Suprapubic skin (tissue), 4 donors: ENCODE measurements at regions not wholly inside any gene's neighbourhood (a gene's known extent, or its start where the extent isn't known, plus 50 kb on each side); places are given as distances from the start of the nearest gene placed in this dataset.

Experiments
- DNase-seq, 2 donors: peaks; one replicate each; pipeline ENCODE4 v3.0.0-alpha.2; 2019; ENCODE audit warnings: low spot score in 2 of 2
- H3K27ac ChIP-seq: fragments of 200-600 bp; sonication (generic); one replicate; pipeline ENCODE4 v1.5.1; 2019
- H3K27me3 ChIP-seq: fragments of 200-600 bp; sonication (generic); one replicate; pipeline ENCODE4 v1.5.1; 2019
- H3K36me3 ChIP-seq: fragments of 200-600 bp; sonication (generic); one replicate; pipeline ENCODE4 v1.5.1; 2019
- H3K4me1 ChIP-seq: fragments of 200-600 bp; sonication (generic); one replicate; pipeline ENCODE4 v1.5.1; 2019
- H3K4me3 ChIP-seq: fragments of 200-600 bp; sonication (generic); one replicate; pipeline ENCODE4 v1.5.1; 2019; ENCODE audit warnings: mild to moderate bottlenecking
- H3K9me3 ChIP-seq: fragments of 200-600 bp; sonication (generic); one replicate; pipeline ENCODE4 v1.5.1; 2019
- CTCF ChIP-seq, 2 donors: fragments of 200-600 bp in 1 of 2; fragments of 450-650 bp in 1 of 2; sonication (generic) in 1 of 2; IDR thresholded peaks; one replicate each; pipeline ENCODE4 v1.5.1; 2016 to 2019; ENCODE audit warnings: antibody characterized with exemption in 2 of 2, mild to moderate bottlenecking in 1 of 2, moderate library complexity in 1 of 2
- EP300 ChIP-seq: sonication (generic); formaldehyde crosslinking; IDR thresholded peaks from one replicate; pipeline ENCODE4 v1.6.1; 2017; ENCODE audit warnings: antibody characterized with exemption
- POLR2A ChIP-seq, 2 donors: fragments of 450-650 bp; IDR thresholded peaks; one replicate each; pipeline ENCODE4 v1.6.1; 2017; ENCODE audit warnings: antibody characterized with exemption in 2 of 2, mild to moderate bottlenecking in 2 of 2, moderate library complexity in 2 of 2
- POLR2AphosphoS5 ChIP-seq, 3 donors: sonication (generic); formaldehyde crosslinking; IDR thresholded peaks; one replicate each; pipeline ENCODE4 v1.6.1; 2017; ENCODE audit warnings: antibody characterized with exemption in 3 of 3
- WGBS: methylation state at CpG from one replicate; pipeline ENCODE4 v1.1.5; 2018; 5-methylcytosine and 5-hydroxymethylcytosine counted together

GRCh38 chr17:45650561-45650960, 133.6 kb upstream of the CRHR1 start:
- no peak overlapping the region for H3K4me3 ChIP-seq
- TF ChIP-seq POLR2A (IDR thresholded peaks at IDR 0.05), result no peak
- no peak for TF ChIP-seq POLR2AphosphoS5 (IDR thresholded peaks at IDR 0.05)
- no peak for TF ChIP-seq CTCF (IDR thresholded peaks at IDR 0.05)
- TF ChIP-seq EP300, result no peak

GRCh38 chr17:45651145-45651709, 132.9 kb upstream of the CRHR1 start:
- Histone ChIP-seq H3K27me3 (peaks cover 32% of the 10 kb centered on the region), H3K27ac (no peak overlapping the region), H3K9me3 (no peaks in the 10 kb centered on the region), H3K4me1 (no peaks in the 10 kb centered on the region), H3K4me3 (no peak overlapping the region), H3K36me3 (no peaks in the 10 kb centered on the region)
- WGBS, result 75% methylated on average over 8 of the region's 8 CpGs
- no peak for DNase-seq
- no peak for TF ChIP-seq EP300
- TF ChIP-seq CTCF (IDR thresholded peaks at IDR 0.05), result no peak
- TF ChIP-seq POLR2AphosphoS5 (IDR thresholded peaks at IDR 0.05), result no peak
- no peak for TF ChIP-seq POLR2A (IDR thresholded peaks at IDR 0.05)

More at GRCh38 chr17:45650561-45650960, 133.6 kb upstream of the CRHR1 start:
- no peak for DNase-seq
- Histone ChIP-seq H3K9me3 (no peaks in the 10 kb centered on the region), H3K4me1 (no peaks in the 10 kb centered on the region), H3K27me3 (peaks cover 34% of the 10 kb centered on the region), H3K36me3 (no peaks in the 10 kb centered on the region), H3K27ac (no peak overlapping the region)
- WGBS, result 88% methylated on average over 10 of the region's 10 CpGs

GRCh38 chr17:45653616-45654015, 130.5 kb upstream of the CRHR1 start:
- no peak overlapping the region for H3K4me3 ChIP-seq
- TF ChIP-seq POLR2AphosphoS5 (IDR thresholded peaks at IDR 0.05) (no peak), POLR2A (IDR thresholded peaks at IDR 0.05) (no peak), EP300 (no peak), CTCF (IDR thresholded peaks at IDR 0.05) (no peak)
- H3K27ac ChIP-seq, result no peak overlapping the region
- no peaks in the 10 kb centered on the region for H3K36me3 ChIP-seq
- no peak for DNase-seq
- no peaks in the 10 kb centered on the region for H3K4me1 ChIP-seq
- 61% methylated on average over 4 of the region's 4 CpGs for WGBS
- no peaks in the 10 kb centered on the region for H3K9me3 ChIP-seq
- peaks cover 20% of the 10 kb centered on the region for H3K27me3 ChIP-seq

DNA sequence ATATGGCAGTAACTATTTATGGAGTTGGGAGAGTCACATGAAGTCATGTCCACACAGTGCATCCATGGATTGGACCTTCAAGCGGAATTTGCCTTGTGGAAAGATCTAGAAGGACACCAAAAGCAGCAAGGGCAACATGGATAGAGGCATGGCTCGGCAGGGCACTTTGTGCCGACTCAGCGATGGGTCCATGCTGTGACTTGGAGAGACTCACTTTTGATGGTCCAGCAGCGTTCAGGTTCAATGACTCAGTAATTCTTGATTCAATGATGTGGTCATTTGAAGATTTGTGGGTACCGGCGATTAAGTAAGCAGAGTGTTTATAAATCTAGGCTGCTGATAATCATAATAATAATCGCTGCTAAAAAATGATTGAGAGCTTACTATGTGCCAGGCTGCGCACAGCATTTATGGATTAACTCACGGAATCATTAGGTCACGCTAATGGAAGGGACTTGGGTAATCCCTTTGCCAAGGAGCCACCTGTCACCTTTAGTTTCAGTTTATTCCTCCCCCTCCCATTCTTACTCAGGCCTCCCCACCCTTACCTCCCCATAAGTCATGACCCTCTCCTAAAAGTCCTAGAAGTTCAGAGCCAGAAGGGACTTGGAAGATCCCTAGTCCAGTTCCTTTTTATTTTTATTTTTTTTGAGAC, 127.5 kb upstream of the CRHR1 start:
- 91% methylated on average over 11 of the region's 11 CpGs for WGBS
- Histone ChIP-seq H3K4me1 (no peaks in the 10 kb centered on the region), H3K27ac (no peak overlapping the region), H3K9me3 (no peaks in the 10 kb centered on the region), H3K27me3 (peaks cover 3% of the 10 kb centered on the region), H3K36me3 (no peaks in the 10 kb centered on the region), H3K4me3 (no peak overlapping the region)
- no peak for DNase-seq
- TF ChIP-seq CTCF (IDR thresholded peaks at IDR 0.05), result no peak
- TF ChIP-seq POLR2AphosphoS5 (IDR thresholded peaks at IDR 0.05), result no peak
- TF ChIP-seq POLR2A (IDR thresholded peaks at IDR 0.05), result no peak
- no peak for TF ChIP-seq EP300

GRCh38 chr17:45660474-45660873, 123.6 kb upstream of the CRHR1 start:
- TF ChIP-seq CTCF (IDR thresholded peaks at IDR 0.05), result no peak
- no peak for TF ChIP-seq POLR2AphosphoS5 (IDR thresholded peaks at IDR 0.05)
- no peak for TF ChIP-seq POLR2A (IDR thresholded peaks at IDR 0.05)
- TF ChIP-seq EP300, result no peak
- Histone ChIP-seq H3K27ac (no peak overlapping the region), H3K9me3 (no peaks in the 10 kb centered on the region), H3K4me1 (no peaks in the 10 kb centered on the region), H3K36me3 (no peaks in the 10 kb centered on the region), H3K4me3 (no peak overlapping the region), H3K27me3 (peaks cover 18% of the 10 kb centered on the region)
- 46% methylated on average over 4 of the region's 4 CpGs for WGBS
- DNase-seq, result no peak
